Large intestine (tissue), 3 donors: ENCODE measurements at regions not wholly inside any gene's neighbourhood (a gene's known extent, or its start where the extent isn't known, plus 50 kb on each side); places are given as distances from the start of the nearest gene placed in this dataset.
"Not testable (repeated sequence)": the region's sequence is repeated elsewhere in the genome, so short reads cannot be mapped to it uniquely, and the experiment has no call there.

Experiments
- DNase-seq, 2 donors: peaks; one replicate each; pipeline versions ENCODE4 v3.0.0 to v3.0.0-alpha.2; 2013
- H3K27ac ChIP-seq: one replicate; pipeline ENCODE4 v1.5.1; 2013; ENCODE audit warnings: low read length
- H3K27me3 ChIP-seq: 2 replicates; pipeline ENCODE4 v1.6.1; 2013; ENCODE audit warnings: low read length; ENCODE audit not compliant: control insufficient read depth, insufficient read depth
- H3K36me3 ChIP-seq: 2 replicates; pipeline ENCODE4 v1.6.1; 2013; ENCODE audit warnings: low read length; ENCODE audit not compliant: control insufficient read depth, insufficient read depth
- H3K4me1 ChIP-seq: one replicate; pipeline ENCODE4 v1.6.1; 2013; ENCODE audit warnings: low read length; ENCODE audit not compliant: control insufficient read depth, insufficient read depth
- H3K4me3 ChIP-seq: one replicate; pipeline ENCODE4 v1.5.1; 2013; ENCODE audit warnings: low read length
- H3K9me3 ChIP-seq: one replicate; pipeline ENCODE4 v1.6.1; 2013; ENCODE audit warnings: mild to moderate bottlenecking, low read depth, low read length, moderate library complexity; ENCODE audit not compliant: control insufficient read depth
- WGBS: methylation state at CpG from one replicate; pipeline ENCODE4 v1.1.5; 2013; ENCODE audit warnings: low lambda C conversion rate; ENCODE audit not compliant: insufficient coverage; 5-methylcytosine and 5-hydroxymethylcytosine counted together

DNA sequence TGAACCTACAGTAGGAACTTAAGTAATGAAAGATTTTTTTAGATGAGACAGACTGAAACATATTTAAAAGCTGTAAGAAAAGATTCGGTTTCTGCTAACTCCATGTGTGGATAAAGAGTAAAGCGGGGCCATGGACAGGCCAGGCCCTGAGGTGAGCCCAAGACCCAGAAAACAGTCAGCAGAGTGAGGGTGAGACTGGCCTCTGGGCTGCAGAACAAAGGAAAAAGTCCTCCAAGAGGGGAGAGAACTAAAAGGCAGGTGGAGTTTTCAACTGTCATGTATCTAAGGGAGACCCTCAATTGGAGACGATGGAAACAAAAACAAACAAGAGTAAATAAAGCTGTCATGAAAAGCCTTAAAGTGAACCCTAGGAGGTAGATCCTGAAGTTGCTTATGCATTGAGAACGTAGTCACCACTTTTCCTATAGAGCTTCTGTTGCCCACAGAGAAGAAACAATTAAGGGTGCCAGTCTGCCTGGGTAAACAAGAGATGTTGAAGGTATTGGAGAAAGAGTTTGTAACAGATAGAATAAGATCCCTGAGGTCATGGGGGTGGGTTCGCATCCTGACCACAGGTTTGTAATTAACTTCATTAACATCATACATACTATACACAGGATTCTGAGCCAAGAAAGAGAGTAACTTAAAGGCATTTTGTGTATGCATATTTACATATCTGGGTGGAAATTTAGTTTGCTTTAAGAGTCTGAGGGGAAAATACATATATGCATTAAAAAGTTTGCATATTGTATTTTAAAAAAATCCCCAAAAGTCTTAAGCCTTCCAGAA, 268.7 kb upstream of the PDE3A start:
- Histone ChIP-seq H3K4me3 (no peak overlapping the region), H3K36me3 (no peaks in the 10 kb centered on the region), H3K27me3 (no peaks in the 10 kb centered on the region), H3K9me3 (no peaks in the 10 kb centered on the region), H3K4me1 (no peaks in the 10 kb centered on the region), H3K27ac (no peak overlapping the region)
- WGBS, result no CpG with 5 or more reads among the region's 5 CpGs
- DNase-seq, result no peak

DNA sequence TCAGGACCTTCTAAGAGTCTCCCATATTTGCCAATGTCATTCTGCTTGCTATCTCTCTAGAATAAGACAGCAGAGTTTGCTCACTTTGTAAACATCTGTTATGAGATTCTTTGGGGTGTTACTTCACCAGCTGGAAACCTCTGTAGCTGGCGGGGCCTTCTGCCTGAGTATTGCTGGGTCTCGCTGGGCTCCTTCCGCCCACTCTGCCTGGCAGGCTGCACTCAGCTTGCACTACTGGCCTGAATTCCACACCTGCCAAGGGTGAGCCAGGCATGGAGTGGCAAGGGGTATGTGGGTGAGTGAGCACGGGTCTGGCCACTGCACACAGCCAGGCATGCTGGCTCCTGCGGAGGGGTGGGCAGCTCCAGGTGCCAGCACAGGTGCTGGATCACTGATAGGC, 267.3 kb upstream of the PDE3A start:
- DNase-seq, result no peak
- H3K4me1 ChIP-seq, result no peaks in the 10 kb centered on the region
- no peaks in the 10 kb centered on the region for H3K27me3 ChIP-seq
- no CpG with 5 or more reads among the region's 5 CpGs for WGBS
- no peaks in the 10 kb centered on the region for H3K9me3 ChIP-seq
- no peak overlapping the region for H3K27ac ChIP-seq
- H3K4me3 ChIP-seq, result no peak overlapping the region
- no peaks in the 10 kb centered on the region for H3K36me3 ChIP-seq

DNA sequence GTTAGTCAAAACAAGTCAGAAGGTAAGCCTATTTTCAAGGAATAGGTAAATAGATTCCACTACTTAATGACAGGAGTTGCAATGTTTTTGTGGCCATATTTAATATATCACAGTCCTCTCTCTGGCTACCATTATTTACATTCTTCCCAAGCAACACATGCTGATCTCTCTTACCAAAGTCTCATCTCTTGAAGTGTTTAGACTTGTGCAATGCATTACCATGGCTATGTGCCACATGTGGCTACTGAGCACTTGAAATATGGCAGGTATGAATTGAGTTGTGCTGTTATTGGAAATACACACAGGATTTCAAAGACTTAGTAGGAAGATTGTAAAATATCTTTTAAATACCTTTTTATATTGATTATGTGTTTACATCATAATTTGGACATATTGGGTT, 262.4 kb upstream of the PDE3A start:
- no peak overlapping the region for H3K4me3 ChIP-seq
- H3K4me1 ChIP-seq, result no peaks in the 10 kb centered on the region
- no peaks in the 10 kb centered on the region for H3K9me3 ChIP-seq
- no peak for DNase-seq
- H3K36me3 ChIP-seq, result no peaks in the 10 kb centered on the region
- H3K27me3 ChIP-seq, result no peaks in the 10 kb centered on the region
- no peak overlapping the region for H3K27ac ChIP-seq

DNA sequence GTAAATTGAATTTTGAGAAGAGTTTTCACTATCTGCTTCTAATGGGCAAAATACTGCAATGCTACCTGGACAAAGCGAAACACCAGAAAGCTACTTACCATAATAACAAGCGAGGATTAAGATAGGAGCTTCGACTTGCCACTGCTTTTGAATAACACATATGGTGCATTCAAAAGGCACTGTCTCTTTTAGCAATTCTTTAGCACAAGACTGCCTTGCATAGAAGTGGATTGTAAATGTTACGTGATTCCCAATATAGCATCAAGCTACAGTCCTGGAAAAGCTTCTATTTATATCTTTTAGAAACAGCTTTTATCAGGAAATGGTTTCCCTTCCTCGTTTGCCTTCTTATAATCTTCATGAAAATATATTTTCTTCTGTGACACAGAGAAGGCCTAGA, 258.7 kb upstream of the PDE3A start:
- WGBS, result 60% methylated on average over 2 of the region's 5 CpGs
- Histone ChIP-seq H3K27ac (no peak overlapping the region), H3K9me3 (no peaks in the 10 kb centered on the region), H3K36me3 (no peaks in the 10 kb centered on the region), H3K4me1 (no peaks in the 10 kb centered on the region), H3K27me3 (no peaks in the 10 kb centered on the region), H3K4me3 (no peak overlapping the region)
- DNase-seq, result no peak

DNA sequence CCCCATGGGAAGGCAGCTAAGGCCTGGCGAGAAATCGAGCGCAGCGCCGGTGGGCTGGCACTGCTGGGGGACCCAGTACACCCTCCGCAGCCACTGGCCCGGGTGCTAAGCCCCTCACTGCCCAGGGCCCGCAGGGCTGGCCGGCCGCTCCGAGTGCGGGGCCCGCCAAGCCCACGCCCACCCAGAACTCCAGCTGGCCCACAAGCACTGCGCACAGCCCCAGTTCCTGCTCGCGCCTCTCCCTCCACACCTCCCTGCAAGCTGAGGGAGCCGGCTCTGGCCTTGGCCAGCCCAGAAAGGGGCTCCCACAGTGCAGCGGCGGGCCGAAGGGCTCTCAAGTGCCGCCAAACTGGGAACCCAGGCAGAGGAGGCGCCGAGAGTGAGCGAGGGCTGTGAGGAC, 253.0 kb upstream of the PDE3A start:
- H3K4me3 ChIP-seq, H3K36me3 ChIP-seq, DNase-seq, H3K27ac ChIP-seq, H3K27me3 ChIP-seq, H3K9me3 ChIP-seq, H3K4me1 ChIP-seq: not testable (repeated sequence)
- no CpG with 5 or more reads among the region's 25 CpGs for WGBS

DNA sequence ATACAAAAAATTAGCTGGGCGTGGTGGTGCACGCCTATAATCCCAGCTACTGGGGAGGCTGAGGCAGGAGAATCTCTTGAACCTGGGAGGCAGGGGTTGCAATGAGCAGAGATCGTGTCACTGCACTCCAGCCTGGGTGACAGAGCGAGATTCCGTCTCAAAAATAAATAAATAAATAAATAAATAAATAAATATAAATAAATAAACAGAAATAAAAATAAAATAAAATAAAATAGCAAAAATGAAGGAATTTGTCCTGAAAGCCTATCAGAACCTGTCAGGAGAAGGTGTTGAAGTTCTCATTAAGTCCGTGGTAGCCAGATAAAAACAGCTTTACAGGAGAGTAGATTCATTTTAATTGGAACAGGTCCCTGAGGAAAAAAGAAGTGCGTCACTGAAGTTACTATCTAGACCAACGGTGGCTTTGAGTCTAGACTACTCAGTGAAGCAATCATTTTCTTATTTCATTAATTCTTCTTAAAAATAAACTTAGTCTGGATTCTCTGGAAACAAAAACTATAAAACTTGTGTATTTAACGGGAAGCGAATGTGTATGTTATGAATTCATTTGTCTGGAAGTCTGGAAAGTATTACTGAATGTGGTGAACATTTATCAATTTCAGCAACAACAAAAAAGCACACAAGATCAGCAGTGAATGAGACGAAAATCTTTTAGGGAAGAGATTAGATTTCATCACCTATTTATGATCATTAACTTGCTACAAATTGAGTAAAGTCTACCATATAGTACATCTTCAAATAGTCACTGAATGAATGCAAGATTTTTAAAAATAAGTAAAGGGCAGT, 248.5 kb upstream of the PDE3A start:
- peaks cover 7% of the 10 kb centered on the region for H3K9me3 ChIP-seq
- H3K4me3 ChIP-seq, result no peak overlapping the region
- 93% methylated on average over 3 of the region's 11 CpGs for WGBS
- H3K27me3 ChIP-seq, result no peaks in the 10 kb centered on the region
- H3K4me1 ChIP-seq, result no peaks in the 10 kb centered on the region
- H3K36me3 ChIP-seq, result no peaks in the 10 kb centered on the region
- no peak overlapping the region for H3K27ac ChIP-seq
- no peak for DNase-seq

DNA sequence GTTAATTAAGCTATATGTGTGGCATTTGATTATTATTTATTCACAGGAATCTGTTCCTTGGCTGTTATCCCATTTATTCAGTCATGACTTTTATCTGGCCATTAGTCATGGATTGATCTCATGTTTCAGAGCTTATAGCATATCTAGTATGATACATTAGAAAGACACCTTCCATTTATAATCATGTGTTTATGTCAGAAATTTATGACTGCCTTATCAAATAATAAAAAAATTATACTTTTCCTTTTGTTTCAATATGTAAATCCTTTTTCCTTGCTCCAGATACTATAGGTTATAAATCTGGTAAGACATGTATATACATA, 248.0 kb upstream of the PDE3A start:
- Histone ChIP-seq H3K9me3 (peaks cover 3% of the 10 kb centered on the region), H3K27me3 (no peaks in the 10 kb centered on the region), H3K36me3 (no peaks in the 10 kb centered on the region), H3K27ac (no peak overlapping the region), H3K4me1 (no peaks in the 10 kb centered on the region), H3K4me3 (no peak overlapping the region)
- DNase-seq, result no peak

DNA sequence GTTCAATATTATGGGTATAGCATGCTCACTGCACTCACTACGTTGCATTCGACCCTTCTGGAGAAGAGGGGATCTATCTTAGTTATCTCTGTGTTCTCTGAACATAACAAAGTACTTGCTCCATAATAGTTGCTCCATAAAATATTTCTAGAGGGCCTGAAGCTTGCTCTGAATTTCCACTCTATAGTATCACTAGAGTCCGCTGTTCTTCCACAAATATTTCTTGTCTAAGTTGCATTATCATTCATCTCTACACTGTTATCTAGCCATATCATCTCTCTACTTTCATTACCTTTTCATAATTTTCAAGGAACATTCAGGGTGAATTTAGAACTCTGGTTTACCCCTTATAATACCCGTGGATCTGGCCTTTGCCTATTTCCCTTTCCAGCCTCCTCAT, 246.1 kb upstream of the PDE3A start:
- Histone ChIP-seq H3K4me3 (no peak overlapping the region), H3K27me3 (no peaks in the 10 kb centered on the region), H3K4me1 (no peaks in the 10 kb centered on the region), H3K27ac (no peak overlapping the region), H3K36me3 (no peaks in the 10 kb centered on the region), H3K9me3 (no peaks in the 10 kb centered on the region)
- 90% methylated on average over 2 of the region's 4 CpGs for WGBS
- no peak for DNase-seq

DNA sequence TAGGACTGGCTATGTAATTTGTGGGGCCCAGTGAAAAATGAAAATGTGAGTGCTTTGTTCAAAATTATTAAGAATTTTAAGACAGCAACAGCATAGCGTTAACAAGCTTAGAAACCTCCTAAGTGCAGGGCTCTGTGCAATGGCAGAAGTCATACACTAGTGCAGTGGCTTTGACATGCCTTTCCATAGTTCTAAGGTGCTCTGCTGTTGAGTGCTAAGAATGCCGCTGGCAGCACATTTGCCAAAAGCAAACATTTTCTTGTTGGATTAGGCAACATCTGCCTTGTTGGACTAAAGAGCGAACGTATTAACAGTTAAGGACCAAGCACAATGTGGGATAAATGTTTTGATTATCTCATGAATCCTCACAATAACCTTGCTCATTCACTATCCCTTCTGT, 244.9 kb upstream of the PDE3A start:
- DNase-seq, result no peak
- Histone ChIP-seq H3K4me1 (no peaks in the 10 kb centered on the region), H3K4me3 (no peak overlapping the region), H3K27me3 (no peaks in the 10 kb centered on the region), H3K27ac (no peak overlapping the region), H3K9me3 (no peaks in the 10 kb centered on the region), H3K36me3 (no peaks in the 10 kb centered on the region)
- no CpG with 5 or more reads among the region's 4 CpGs for WGBS

DNA sequence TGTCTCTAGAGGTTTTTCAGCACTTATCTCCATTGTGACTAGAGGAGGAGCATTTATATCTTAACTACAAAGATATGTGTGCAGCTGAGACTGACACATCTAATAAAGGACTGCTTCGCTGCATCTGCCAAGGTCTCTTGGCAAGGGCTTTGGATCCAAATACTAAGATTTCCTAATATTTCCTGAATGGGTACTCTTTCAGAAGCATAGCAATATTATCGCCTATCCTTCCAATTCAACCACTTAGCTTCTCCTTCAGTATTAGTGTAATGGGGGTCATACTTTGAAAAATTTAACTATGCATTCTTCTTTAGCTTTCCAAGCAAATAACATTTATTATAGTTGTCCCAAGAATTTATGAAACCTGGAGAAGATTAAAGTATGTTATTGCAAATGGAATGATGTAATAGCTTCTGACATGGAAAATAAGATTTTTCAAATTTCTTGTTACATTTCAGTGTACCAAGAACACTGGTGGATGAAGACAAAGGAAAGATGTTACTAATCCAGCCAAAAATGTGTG, 243.0 kb upstream of the PDE3A start:
- WGBS, result 67% methylated on average over 2 of the region's 2 CpGs
- Histone ChIP-seq H3K4me1 (no peaks in the 10 kb centered on the region), H3K27ac (no peak overlapping the region), H3K36me3 (no peaks in the 10 kb centered on the region), H3K4me3 (no peak overlapping the region), H3K9me3 (no peaks in the 10 kb centered on the region), H3K27me3 (no peaks in the 10 kb centered on the region)
- no peak for DNase-seq

DNA sequence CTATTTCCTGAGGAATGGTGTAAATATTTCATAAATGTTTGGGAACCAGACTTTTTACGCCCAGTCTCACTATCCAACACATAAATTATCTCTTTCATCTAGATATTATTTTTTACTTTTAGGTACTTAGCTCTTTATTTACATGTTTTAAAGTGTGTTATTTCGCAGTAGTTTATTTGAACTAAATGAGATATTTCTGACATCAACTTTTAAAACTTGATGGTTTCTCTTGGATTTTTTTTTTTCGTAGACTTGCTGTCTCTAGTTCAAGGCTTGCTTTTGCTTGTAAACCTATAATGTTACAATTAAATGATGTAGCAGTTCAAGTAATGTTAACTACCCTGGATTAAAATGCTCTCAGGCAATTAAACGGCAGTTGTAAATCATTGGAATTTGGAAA, 241.7 kb upstream of the PDE3A start:
- Histone ChIP-seq H3K9me3 (no peaks in the 10 kb centered on the region), H3K4me1 (no peaks in the 10 kb centered on the region), H3K27ac (no peak overlapping the region), H3K36me3 (no peaks in the 10 kb centered on the region), H3K27me3 (no peaks in the 10 kb centered on the region), H3K4me3 (no peak overlapping the region)
- WGBS, result 88% methylated on average over 4 of the region's 4 CpGs
- DNase-seq, result no peak
